H1 (cell line): ENCODE measurements at regions not wholly inside any gene's neighbourhood (a gene's known extent, or its start where the extent isn't known, plus 50 kb on each side); places are given as distances from the start of the nearest gene placed in this dataset.

ENCODE experiments used
- CTCF ChIA-PET: fragments of 300-600 bp; sonication (Branson Sonifier 250); formaldehyde crosslinking; loops from one replicate; lab custom pipeline; 2021; ENCODE audit not compliant: partially characterized antibody; lab: Charles Lee
- POLR2A ChIA-PET: fragments of 300-600 bp; sonication (Branson Sonifier 250); formaldehyde crosslinking; loops from one replicate; lab custom pipeline; 2021; ENCODE audit warnings: inconsistent platforms; ENCODE audit not compliant: partially characterized antibody; lab: Charles Lee
- DNase-seq, 2 experiments: peaks; one replicate each; pipeline versions ENCODE4 v3.0.0 to v3.0.0-alpha.2; 2010 to 2022; ENCODE audit warnings: low spot score in 2 of 2, low read depth in 1 of 2, mixed read lengths in 1 of 2
- FAIRE-seq: peaks from 2 replicates; lab custom pipeline; 2011; peaks lifted over from hg19 to GRCh38; lab: Jason Lieb, UNC
- H2AFZ ChIP-seq: 2 replicates; pipeline ENCODE4 v1.8.1; 2012; ENCODE audit warnings: low read length, inconsistent platforms
- H2AK5ac ChIP-seq: 2 replicates; pipeline ENCODE4 v1.6.1; 2013; ENCODE audit warnings: low read depth, low read length
- H2BK120ac ChIP-seq: replicated peaks from 2 replicates; pipeline ENCODE3; 2013; ENCODE audit warnings: low read depth, low read length, inconsistent platforms
- H2BK12ac ChIP-seq: 2 replicates; pipeline ENCODE4 v1.6.1; 2013; ENCODE audit warnings: low read depth, low read length
- H2BK15ac ChIP-seq: 2 replicates; pipeline ENCODE4 v1.6.1; 2013; ENCODE audit warnings: low read length
- H2BK20ac ChIP-seq: 2 replicates; pipeline ENCODE4 v1.6.1; 2013; ENCODE audit warnings: low read length
- H2BK5ac ChIP-seq: 2 replicates; pipeline ENCODE4 v1.6.1; 2013; ENCODE audit warnings: low read depth, low read length
- H3K14ac ChIP-seq: 2 replicates; pipeline ENCODE4 v1.6.1; 2013; ENCODE audit warnings: inconsistent platforms; ENCODE audit not compliant: insufficient read length
- H3K18ac ChIP-seq: 2 replicates; pipeline ENCODE4 v1.6.1; 2013; ENCODE audit warnings: low read length; ENCODE audit errors: extremely low read depth
- H3K23ac ChIP-seq: 2 replicates; pipeline ENCODE4 v1.6.1; 2013; ENCODE audit warnings: inconsistent platforms; ENCODE audit not compliant: insufficient read length
- H3K23me2 ChIP-seq: 2 replicates; pipeline ENCODE4 v1.6.1; 2013; ENCODE audit warnings: low read depth, low read length
- H3K27ac ChIP-seq: 2 replicates; pipeline ENCODE4 v1.6.1; 2011; ENCODE audit warnings: low read depth, low read length, inconsistent platforms
- H3K27me3 ChIP-seq, 4 experiments: replicated peaks in 1 of 4; 1 replicate in 1 of 4; 2 replicates in 3 of 4; pipeline versions ENCODE4 v1.6.1 to v1.8.1; 2011 to 2013; ENCODE audit warnings: low read length in 3 of 4, mild to moderate bottlenecking in 3 of 4, inconsistent platforms in 2 of 4, mixed read lengths in 2 of 4, moderate library complexity in 1 of 4; ENCODE audit not compliant: control insufficient read depth in 3 of 4, insufficient read depth in 3 of 4; ENCODE audit errors: extremely low read depth in 1 of 4
- H3K36me3 ChIP-seq, 4 experiments: 2 replicates each; pipeline versions ENCODE4 v1.6.1 to v1.8.1; 2011 to 2013; ENCODE audit warnings: mild to moderate bottlenecking in 4 of 4, low read length in 3 of 4, moderate library complexity in 2 of 4, control low read depth in 1 of 4, inconsistent platforms in 1 of 4; ENCODE audit not compliant: insufficient read depth in 4 of 4, control insufficient read depth in 2 of 4
- H3K4ac ChIP-seq: replicated peaks from 2 replicates; pipeline ENCODE3; 2013; ENCODE audit warnings: low read length, low read depth, mixed read lengths, inconsistent platforms; ENCODE audit not compliant: insufficient read length
- H3K4me1 ChIP-seq, 4 experiments: replicated peaks in 1 of 4; 1 replicate in 1 of 4; 2 replicates in 3 of 4; pipeline versions ENCODE4 v1.6.1 to v1.8.1; 2011 to 2013; ENCODE audit warnings: low read length in 3 of 4, inconsistent platforms in 2 of 4, mixed read lengths in 1 of 4; ENCODE audit not compliant: insufficient read depth in 4 of 4, control insufficient read depth in 3 of 4
- H3K4me2 ChIP-seq, 2 experiments: 2 replicates each; pipeline versions ENCODE4 v1.6.1 to v1.8.1; 2011 to 2013; ENCODE audit warnings: low read depth in 2 of 2, low read length in 2 of 2, control low read depth in 1 of 2, inconsistent platforms in 1 of 2, mild to moderate bottlenecking in 1 of 2; ENCODE audit not compliant: insufficient read depth in 1 of 2
- H3K4me3 ChIP-seq, 4 experiments: fragments of 200-600, 300-600 bp in 1 of 4; sonication (generic), shearing (Covaris generic), sonication (Bioruptor Twin) in 1 of 4; 2 replicates each; pipeline versions ENCODE4 v1.5.1 to v1.8.1; 2011 to 2016; ENCODE audit warnings: low read length in 4 of 4, low read depth in 3 of 4, control low read depth in 2 of 4, inconsistent platforms in 2 of 4, mild to moderate bottlenecking in 2 of 4, mixed read lengths in 1 of 4, moderate library complexity in 1 of 4; ENCODE audit not compliant: insufficient read depth in 2 of 4; ENCODE audit errors: extremely low read depth in 1 of 4
- H3K56ac ChIP-seq: replicated peaks from 2 replicates; pipeline ENCODE3; 2013; ENCODE audit warnings: low read depth, mild to moderate bottlenecking, mixed read lengths, low read length, inconsistent platforms; ENCODE audit not compliant: insufficient read length
- H3K79me1 ChIP-seq: 2 replicates; pipeline ENCODE4 v1.6.1; 2013; ENCODE audit warnings: low read depth, low read length, control low read depth
- H3K79me2 ChIP-seq, 2 experiments: 2 replicates each; pipeline versions ENCODE4 v1.6.1 to v1.8.1; 2012 to 2013; ENCODE audit warnings: low read length in 2 of 2, mild to moderate bottlenecking in 2 of 2, inconsistent platforms in 1 of 2; ENCODE audit not compliant: insufficient read depth in 2 of 2, control insufficient read depth in 1 of 2
- H3K9ac ChIP-seq, 4 experiments: replicated peaks in 1 of 4; 1 replicate in 1 of 4; 2 replicates in 3 of 4; pipeline versions ENCODE4 v1.6.1 to v1.8.1; 2011 to 2013; ENCODE audit warnings: low read depth in 3 of 4, low read length in 3 of 4, control low read depth in 2 of 4, mild to moderate bottlenecking in 2 of 4, moderate library complexity in 2 of 4, inconsistent platforms in 1 of 4; ENCODE audit errors: extremely low read depth in 1 of 4
- H3K9me3 ChIP-seq, 2 experiments: 2 replicates each; pipeline versions ENCODE4 v1.6.1 to v1.8.1; 2012 to 2013; ENCODE audit warnings: mild to moderate bottlenecking in 2 of 2, moderate library complexity in 2 of 2, control low read depth in 1 of 2, inconsistent platforms in 1 of 2, low read depth in 1 of 2, low read length in 1 of 2, mixed read lengths in 1 of 2; ENCODE audit not compliant: insufficient read depth in 2 of 2
- H4K20me1 ChIP-seq, 2 experiments: replicated peaks in 1 of 2; 2 replicates each; pipeline versions ENCODE3 to v1.8.1; 2011 to 2013; ENCODE audit warnings: inconsistent platforms in 2 of 2, low read length in 2 of 2, mild to moderate bottlenecking in 1 of 2; ENCODE audit not compliant: insufficient read depth in 2 of 2, control insufficient read depth in 1 of 2
- H4K5ac ChIP-seq: 2 replicates; pipeline ENCODE4 v1.6.1; 2013; ENCODE audit warnings: low read length, low read depth, mixed read lengths, inconsistent platforms; ENCODE audit not compliant: insufficient read length
- H4K8ac ChIP-seq: 2 replicates; pipeline ENCODE4 v1.8.0; 2013; ENCODE audit warnings: mild to moderate bottlenecking, moderate library complexity, low read length, inconsistent platforms; ENCODE audit not compliant: insufficient read depth; ENCODE audit errors: extremely low read depth
- H4K91ac ChIP-seq: replicated peaks from 2 replicates; pipeline ENCODE3; 2013; ENCODE audit warnings: low read length, mixed read lengths, inconsistent platforms; ENCODE audit not compliant: insufficient read length
- CBX8 ChIP-seq: fragments of 300-800, 300-1000 bp; sonication (generic); IDR thresholded peaks from 2 replicates; pipeline ENCODE4 v1.7.1; 2016; ENCODE audit warnings: low read depth, low read length, borderline replicate concordance
- EGR1 ChIP-seq: IDR thresholded peaks from 2 replicates; pipeline ENCODE4 v1.6.1; 2011; ENCODE audit warnings: low read depth, low read length, borderline replicate concordance
- GTF2F1 ChIP-seq: IDR thresholded peaks from 2 replicates; pipeline ENCODE4 v1.6.1; 2012; ENCODE audit warnings: low read depth, low read length, improper control_type of control experiment, borderline replicate concordance
- HDAC2 ChIP-seq, 2 experiments: fragments of 300-600 bp in 1 of 2; sonication (generic) in 1 of 2; IDR thresholded peaks; 2 replicates each; pipeline ENCODE4 v1.6.1; 2011 to 2012; ENCODE audit warnings: low read depth in 2 of 2, low read length in 2 of 2, mild to moderate bottlenecking in 2 of 2, moderate library complexity in 2 of 2, borderline replicate concordance in 1 of 2, inconsistent platforms in 1 of 2
- KDM1A ChIP-seq: fragments of 200-600, 300-600 bp; sonication (generic); IDR thresholded peaks from 2 replicates; pipeline ENCODE4 v1.7.1; 2016; ENCODE audit warnings: mild to moderate bottlenecking, low read length, borderline replicate concordance
- KDM4A ChIP-seq: IDR thresholded peaks from one replicate; pipeline ENCODE4 v1.7.1; 2012; ENCODE audit warnings: low read depth, mild to moderate bottlenecking, moderate library complexity, low read length, inconsistent platforms; ENCODE audit not compliant: severe bottlenecking
- NRF1 ChIP-seq: IDR thresholded peaks from 2 replicates; pipeline ENCODE4 v1.6.1; 2011; ENCODE audit warnings: mild to moderate bottlenecking, low read depth, low read length, improper control_type of control experiment
- TBP ChIP-seq: IDR thresholded peaks from 2 replicates; pipeline ENCODE4 v1.6.1; 2011; ENCODE audit warnings: low read depth, low read length, improper control_type of control experiment

DNA sequence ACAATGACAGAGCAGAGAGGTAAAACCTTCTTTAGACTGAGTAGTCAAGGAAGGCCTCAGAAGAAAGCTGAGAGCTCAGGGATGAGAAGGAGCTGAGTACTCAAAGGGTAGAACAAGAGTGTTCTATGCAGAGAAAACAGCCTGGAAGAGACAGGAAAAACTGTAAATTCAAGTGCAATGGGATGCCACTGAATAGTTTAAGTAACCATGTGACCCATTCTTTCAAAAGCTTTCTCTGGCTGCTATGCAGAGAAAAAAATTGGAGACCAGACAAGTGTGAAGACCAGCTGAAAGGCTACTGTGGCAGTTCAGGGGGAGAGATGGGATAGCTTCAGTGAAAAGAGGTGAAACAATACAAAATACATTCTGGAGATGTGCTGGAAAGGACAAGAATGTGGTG is 61.3 kb upstream of the RNF38 start:
- ChIA-PET CTCF (interaction anchor here (1.7 to 3.9 kb wide), 2 partner anchors 11 to 95 kb away, joined by 7 to 15 read pairs; no protein-coding TSS in a partner anchor), POLR2A (interaction anchor here (0.9 to 1.5 kb wide), 2 partner anchors 22 to 24 kb away, joined by 3 read pairs; no protein-coding TSS in a partner anchor)
- no peak overlapping the region for H2BK15ac ChIP-seq
- no peaks in the 10 kb centered on the region for H3K4me1 ChIP-seq
- no peak overlapping the region for H2AK5ac ChIP-seq
- H3K4me3 ChIP-seq: no peak overlapping the region
- H2BK5ac ChIP-seq: no peak overlapping the region
- H3K79me1 ChIP-seq: no peaks in the 10 kb centered on the region
- no peak overlapping the region for H2BK12ac ChIP-seq
- no peaks in the 10 kb centered on the region for H3K27me3 ChIP-seq
- H4K20me1 ChIP-seq: peaks cover 0 to 5% of the 10 kb centered on the region in 2 experiments
- no peak overlapping the region for H2BK20ac ChIP-seq
- FAIRE-seq (no peak), DNase-seq (no peak)
- no peak overlapping the region for H4K5ac ChIP-seq
- H3K4ac ChIP-seq: no peak overlapping the region
- H3K27ac ChIP-seq: no peak overlapping the region
- no peak overlapping the region for H4K8ac ChIP-seq
- no peak for TF ChIP-seq CBX8
- no peak for TF ChIP-seq HDAC2 (IDR thresholded peaks at IDR 0.05; ENCODE audit: borderline replicate concordance in 1 of 2, low read depth in 2 of 2, low read length in 2 of 2)
- no peak for TF ChIP-seq NRF1
- TF ChIP-seq KDM4A: no peak
- no peak for TF ChIP-seq EGR1
- no peak for TF ChIP-seq TBP
- TF ChIP-seq GTF2F1: no peak
- no peak for TF ChIP-seq KDM1A
- H3K36me3 ChIP-seq: peaks cover 0 to 14% (median 2%) of the 10 kb centered on the region in 4 experiments; a peak in 3 of 8 replicates
- H3K18ac ChIP-seq: no peak overlapping the region
- H3K4me2 ChIP-seq: no peak overlapping the region
- no peaks in the 10 kb centered on the region for H3K9me3 ChIP-seq
- no peak overlapping the region for H3K9ac ChIP-seq
- H4K91ac ChIP-seq: no peak overlapping the region
- no peaks in the 10 kb centered on the region for H3K23me2 ChIP-seq
- H3K56ac ChIP-seq: no peak overlapping the region
- no peak overlapping the region for H2BK120ac ChIP-seq
- no peak overlapping the region for H3K23ac ChIP-seq
- H2AFZ ChIP-seq: no peak overlapping the region
- no peak overlapping the region for H3K14ac ChIP-seq
- peaks cover 5 to 89% of the 10 kb centered on the region in 2 experiments; a peak in 3 of 4 replicates for H3K79me2 ChIP-seq
